PC-3 (cell line): ENCODE measurements at regions not wholly inside any gene's neighbourhood (a gene's known extent, or its start where the extent isn't known, plus 50 kb on each side); places are given as distances from the start of the nearest gene placed in this dataset.

Experiments
- ATAC-seq: fragments of 200-7000 bp; cut with Tn5 transposase; 2 replicates; pipeline ENCODE4 v1.9.1; 2020; ENCODE audit warnings: mild to moderate bottlenecking, moderate library complexity
- BruUV-seq: library from RNA; stranded (reverse); fragments of 400-500 nt; replicated peaks from 2 replicates; lab custom pipeline; 2021; lab: Mats Ljungman, UMichigan
- CTCF ChIA-PET: fragments of 300-600 bp; sonication (Branson Sonifier 250); formaldehyde crosslinking; loops from one replicate; lab custom pipeline; 2022; ENCODE audit warnings: antibody characterized with exemption; lab: Charles Lee
- POLR2A ChIA-PET: fragments of 300-600 bp; sonication (Branson Sonifier 250); formaldehyde crosslinking; loops from one replicate; lab custom pipeline; 2022; ENCODE audit warnings: antibody characterized with exemption; ENCODE audit not compliant: unreplicated experiment; lab: Charles Lee
- DNase-seq: peaks from one replicate; pipeline ENCODE4 v3.0.0-alpha.2; 2015
- H2AFZ ChIP-seq: fragments of 300-600 bp; sonication (generic); 2 replicates; pipeline ENCODE4 v1.6.0; 2016; ENCODE audit warnings: antibody characterized with exemption, low read length
- H3F3A ChIP-seq: fragments of 300-600 bp; sonication (generic); one replicate; pipeline ENCODE4 v1.6.0; 2017; ENCODE audit warnings: antibody characterized with exemption, low read length, control low read depth, mild to moderate bottlenecking; ENCODE audit not compliant: unreplicated experiment
- H3K27ac ChIP-seq: fragments of 300-600 bp; sonication (generic); 2 replicates; pipeline ENCODE4 v1.5.1; 2016; ENCODE audit warnings: mild to moderate bottlenecking, low read length
- H3K27me3 ChIP-seq: fragments of 300-600 bp; sonication (generic); 2 replicates; pipeline ENCODE4 v1.6.1; 2016; ENCODE audit warnings: low read length, mixed read lengths
- H3K36me3 ChIP-seq: fragments of 300-600 bp; sonication (generic); 2 replicates; pipeline ENCODE4 v1.6.1; 2016; ENCODE audit warnings: low read depth, mixed run types, low read length, mixed read lengths
- H3K4me1 ChIP-seq: fragments of 300-600 bp; sonication (generic); 2 replicates; pipeline ENCODE4 v1.5.1; 2016; ENCODE audit warnings: low read length; ENCODE audit not compliant: insufficient read depth
- H3K4me2 ChIP-seq: fragments of 300-600 bp; sonication (generic); 2 replicates; pipeline ENCODE4 v1.6.0; 2016; ENCODE audit warnings: low read length
- H3K4me3 ChIP-seq: fragments of 300-600 bp; sonication (generic); 2 replicates; pipeline ENCODE4 v1.5.1; 2016; ENCODE audit warnings: mild to moderate bottlenecking, low read length, mixed read lengths
- H3K79me2 ChIP-seq: fragments of 300-600 bp; sonication (generic); 2 replicates; pipeline ENCODE4 v1.6.1; 2017; ENCODE audit warnings: low read length, mixed read lengths
- H3K9ac ChIP-seq: fragments of 300-600 bp; sonication (generic); 2 replicates; pipeline ENCODE4 v1.6.0; 2016; ENCODE audit warnings: mild to moderate bottlenecking, low read length
- H3K9me2 ChIP-seq: fragments of 300-600 bp; sonication (generic); replicated peaks from 2 replicates; pipeline ENCODE4 v1.6.1; 2016; ENCODE audit warnings: mixed run types, low read length, mixed read lengths
- H3K9me3 ChIP-seq: fragments of 300-600 bp; sonication (generic); 2 replicates; pipeline ENCODE4 v1.6.1; 2016; ENCODE audit warnings: low read length, mixed read lengths
- H4K20me1 ChIP-seq: fragments of 300-600 bp; sonication (generic); 2 replicates; pipeline ENCODE4 v1.6.1; 2016; ENCODE audit warnings: low read length, mixed read lengths
- CTCF ChIP-seq: fragments of 300-600 bp; sonication (generic); conservative IDR thresholded peaks from 2 replicates; pipeline ENCODE4 v1.5.1; 2017; ENCODE audit warnings: antibody characterized with exemption, low read depth, mild to moderate bottlenecking, low read length
- EZH2 ChIP-seq: fragments of 300-600 bp; sonication (generic); IDR thresholded peaks from one replicate; pipeline ENCODE4 v1.6.1; 2017; ENCODE audit warnings: antibody characterized with exemption, mild to moderate bottlenecking, low read length; ENCODE audit not compliant: unreplicated experiment
- EZH2phosphoT487 ChIP-seq: fragments of 300-600 bp; sonication (generic); IDR thresholded peaks from 2 replicates; pipeline ENCODE4 v1.6.1; 2018; ENCODE audit warnings: mild to moderate bottlenecking, antibody characterized with exemption, low read length, borderline replicate concordance
- intact Hi-C: fragments of 100-400 bp; cut with micrococcal nuclease; formaldehyde crosslinking; loops from 2 replicates; pipeline ENCODE4 v1.9.0; 2023

DNA sequence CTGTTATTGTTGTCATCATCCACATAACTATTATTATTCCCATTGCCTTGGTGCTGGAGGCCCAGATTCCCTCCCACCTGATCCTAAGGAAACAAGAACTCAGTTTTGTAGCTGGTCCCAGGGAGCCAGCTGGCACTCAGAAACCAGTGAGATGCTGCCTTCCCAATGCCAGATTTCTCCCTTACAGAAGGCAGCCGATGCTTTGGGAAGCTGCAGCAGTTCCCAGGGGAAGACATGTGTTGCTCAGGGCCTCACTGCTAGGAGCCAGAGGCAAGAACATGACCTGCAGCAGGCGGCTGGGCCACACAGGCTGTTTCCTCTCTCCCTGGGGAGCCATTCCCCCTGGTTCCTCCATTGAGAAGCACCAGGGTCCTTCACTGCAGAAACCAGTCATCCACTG, 59.9 kb upstream of the GRIN2A start:
- no peaks in the 10 kb centered on the region for H3F3A ChIP-seq
- DNase-seq: no peak
- H3K9me3 ChIP-seq: no peaks in the 10 kb centered on the region
- no peak overlapping the region for H3K9ac ChIP-seq
- peaks cover 47% of the 10 kb centered on the region for H3K27me3 ChIP-seq
- H4K20me1 ChIP-seq: no peaks in the 10 kb centered on the region
- POLR2A ChIA-PET: no interaction called here
- H3K27ac ChIP-seq: no peak overlapping the region
- no TSS peak for BruUV-seq
- no peak overlapping the region for H3K4me2 ChIP-seq
- no peaks in the 10 kb centered on the region for H3K9me2 ChIP-seq
- no peak overlapping the region for H2AFZ ChIP-seq
- no peaks in the 10 kb centered on the region for H3K79me2 ChIP-seq
- intact Hi-C loops: no loop called here
- TF ChIP-seq CTCF (no peak), EZH2 (no peak), EZH2phosphoT487 (no peak)
- no peak overlapping the region for H3K4me3 ChIP-seq
- no peak for ATAC-seq
- H3K4me1 ChIP-seq: no peaks in the 10 kb centered on the region
- no peaks in the 10 kb centered on the region for H3K36me3 ChIP-seq
- CTCF ChIA-PET: no interaction called here

- no peaks in the 10 kb centered on the region for H3K36me3 ChIP-seq
- no TSS peak for BruUV-seq
- H3K9me3 ChIP-seq: no peaks in the 10 kb centered on the region
- H3K4me3 ChIP-seq: no peak overlapping the region
- H3K79me2 ChIP-seq: no peaks in the 10 kb centered on the region
- CTCF ChIA-PET: no interaction called here
- H3K27me3 ChIP-seq: peaks cover 40% of the 10 kb centered on the region
- DNase-seq (no peak), ATAC-seq (no peak)
- H2AFZ ChIP-seq: no peak overlapping the region
- no peaks in the 10 kb centered on the region for H3F3A ChIP-seq
- H4K20me1 ChIP-seq: no peaks in the 10 kb centered on the region
- H3K9ac ChIP-seq: no peak overlapping the region
- TF ChIP-seq CTCF: no peak
- TF ChIP-seq EZH2phosphoT487: no peak
- TF ChIP-seq EZH2: no peak
- POLR2A ChIA-PET: no interaction called here
- intact Hi-C loops: no loop called here
- H3K4me2 ChIP-seq: no peak overlapping the region
- H3K4me1 ChIP-seq: no peaks in the 10 kb centered on the region
- H3K27ac ChIP-seq: no peak overlapping the region
- no peaks in the 10 kb centered on the region for H3K9me2 ChIP-seq
These were observed 60.7 kb upstream of the GRIN2A start for GRCh38 chr16:10242916-10243315.

DNA sequence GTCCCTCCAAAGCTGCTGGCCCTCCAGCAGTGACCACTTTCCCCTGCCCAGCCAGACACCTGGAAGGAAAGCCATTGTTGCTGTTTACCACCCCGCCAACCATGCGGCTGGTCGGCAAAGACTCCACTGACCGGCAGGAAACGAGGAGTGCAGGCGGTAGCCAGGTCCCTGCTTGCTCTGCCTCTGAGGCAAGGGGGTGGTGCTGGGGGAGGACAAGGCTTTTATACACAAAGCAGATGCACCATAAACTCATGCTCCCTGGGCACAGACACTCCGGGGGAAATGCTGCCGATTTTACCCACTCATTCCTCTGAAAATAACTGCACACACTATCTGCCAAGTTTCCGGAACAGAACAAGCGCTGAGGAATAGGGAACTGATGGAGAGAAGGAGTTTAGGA, 62.8 kb upstream of the GRIN2A start:
- TF ChIP-seq EZH2: no peak
- TF ChIP-seq CTCF: no peak
- no peak for TF ChIP-seq EZH2phosphoT487
- DNase-seq (no peak), ATAC-seq (no peak)
- no peak overlapping the region for H2AFZ ChIP-seq
- H3K27me3 ChIP-seq: peaks cover 21% of the 10 kb centered on the region
- H3K9ac ChIP-seq: no peak overlapping the region
- H3F3A ChIP-seq: no peaks in the 10 kb centered on the region
- POLR2A ChIA-PET: no interaction called here
- CTCF ChIA-PET: no interaction called here
- no peak overlapping the region for H3K27ac ChIP-seq
- no peaks in the 10 kb centered on the region for H3K79me2 ChIP-seq
- H3K4me2 ChIP-seq: no peak overlapping the region
- no peaks in the 10 kb centered on the region for H3K9me3 ChIP-seq
- no TSS peak for BruUV-seq
- intact Hi-C loops: no loop called here
- H3K4me3 ChIP-seq: no peak overlapping the region
- H3K4me1 ChIP-seq: no peaks in the 10 kb centered on the region
- H4K20me1 ChIP-seq: no peaks in the 10 kb centered on the region
- no peaks in the 10 kb centered on the region for H3K9me2 ChIP-seq
- H3K36me3 ChIP-seq: no peaks in the 10 kb centered on the region
